GM20000 (cell line): ENCODE measurements at regions not wholly inside any gene's neighbourhood (a gene's known extent, or its start where the extent isn't known, plus 50 kb on each side); places are given as distances from the start of the nearest gene placed in this dataset.
A peak's percentile ranks its signal among the peaks of the same experiment; 100 is the strongest.

Experiments used
- DNase-seq: peaks from one replicate; pipeline ENCODE4 v3.0.0; 2012; ENCODE audit warnings: low spot score
- TF ChIP-seq, protein P1 (sequence below): IDR thresholded peaks from 2 replicates; pipeline ENCODE4 v1.5.1; 2012; ENCODE audit warnings: mild to moderate bottlenecking, control low read depth; ENCODE audit errors: extremely low read depth, missing control alignments

- TF ChIP-seq, protein P1, sequence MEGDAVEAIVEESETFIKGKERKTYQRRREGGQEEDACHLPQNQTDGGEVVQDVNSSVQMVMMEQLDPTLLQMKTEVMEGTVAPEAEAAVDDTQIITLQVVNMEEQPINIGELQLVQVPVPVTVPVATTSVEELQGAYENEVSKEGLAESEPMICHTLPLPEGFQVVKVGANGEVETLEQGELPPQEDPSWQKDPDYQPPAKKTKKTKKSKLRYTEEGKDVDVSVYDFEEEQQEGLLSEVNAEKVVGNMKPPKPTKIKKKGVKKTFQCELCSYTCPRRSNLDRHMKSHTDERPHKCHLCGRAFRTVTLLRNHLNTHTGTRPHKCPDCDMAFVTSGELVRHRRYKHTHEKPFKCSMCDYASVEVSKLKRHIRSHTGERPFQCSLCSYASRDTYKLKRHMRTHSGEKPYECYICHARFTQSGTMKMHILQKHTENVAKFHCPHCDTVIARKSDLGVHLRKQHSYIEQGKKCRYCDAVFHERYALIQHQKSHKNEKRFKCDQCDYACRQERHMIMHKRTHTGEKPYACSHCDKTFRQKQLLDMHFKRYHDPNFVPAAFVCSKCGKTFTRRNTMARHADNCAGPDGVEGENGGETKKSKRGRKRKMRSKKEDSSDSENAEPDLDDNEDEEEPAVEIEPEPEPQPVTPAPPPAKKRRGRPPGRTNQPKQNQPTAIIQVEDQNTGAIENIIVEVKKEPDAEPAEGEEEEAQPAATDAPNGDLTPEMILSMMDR = no peak
- no peak for DNase-seq
These were observed 144.6 kb upstream of the ARHGEF9 start for GRCh38 chrX:63929608-63930007.

GRCh38 chrX:63927848-63928247, 142.8 kb upstream of the ARHGEF9 start:
- TF ChIP-seq, protein P1 = no peak
- DNase-seq = no peak

DNA sequence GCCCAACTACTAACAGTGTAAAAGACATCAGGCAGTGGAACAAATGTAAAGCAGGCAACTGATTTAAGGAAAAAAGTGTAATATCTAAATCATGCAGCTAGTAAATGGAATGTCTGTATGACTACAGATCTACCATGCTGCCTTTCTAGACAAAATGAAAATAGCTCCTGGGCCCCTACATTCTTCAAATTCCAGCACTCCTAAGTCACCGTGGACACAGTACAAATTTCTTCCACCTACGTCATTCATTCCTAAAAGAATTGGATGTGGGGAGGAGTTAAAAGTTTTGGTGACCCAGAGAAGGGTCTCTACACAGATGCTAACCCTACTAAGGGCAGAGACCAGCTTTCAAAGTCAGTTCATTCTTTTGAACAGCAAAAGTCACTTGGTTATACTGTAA, 137.2 kb upstream of the ARHGEF9 start:
- TF ChIP-seq, protein P1 = no peak
- DNase-seq = no peak

GRCh38 chrX:63920875-63921274, 135.9 kb upstream of the ARHGEF9 start:
- TF ChIP-seq, protein P1 = no peak
- DNase-seq = peak; percentile 2

GRCh38 chrX:63919081-63919480, 134.1 kb upstream of the ARHGEF9 start:
- TF ChIP-seq, protein P1 = no peak

GRCh38 chrX:63918611-63919010, 133.6 kb upstream of the ARHGEF9 start:
- TF ChIP-seq, protein P1 = no peak
- no peak for DNase-seq

More at GRCh38 chrX:63919081-63919480, 134.1 kb upstream of the ARHGEF9 start:
- DNase-seq = no peak

- DNase-seq = no peak
- TF ChIP-seq, protein P1 = no peak
These were observed 132.3 kb upstream of the ARHGEF9 start for GRCh38 chrX:63917296-63917695.
